Neural crest cell (in vitro differentiated cells): ENCODE measurements at regions not wholly inside any gene's neighbourhood (a gene's known extent, or its start where the extent isn't known, plus 50 kb on each side); places are given as distances from the start of the nearest gene placed in this dataset.

Experiments used
- DNase-seq: peaks from one replicate; pipeline ENCODE4 v3.0.0; 2021; ENCODE audit warnings: low read depth, mixed read lengths, low spot score
- H3K27ac Mint-ChIP-seq: one replicate; pipeline ENCODE4 v1.8.0; 2021; ENCODE audit warnings: mild to moderate bottlenecking, mixed read lengths; ENCODE audit not compliant: unreplicated experiment
- H3K27me3 Mint-ChIP-seq: 2 replicates; pipeline ENCODE4 v1.8.0; 2021; ENCODE audit warnings: low read depth, mild to moderate bottlenecking, mixed read lengths
- H3K36me3 Mint-ChIP-seq: 2 replicates; pipeline ENCODE4 v1.8.0; 2021; ENCODE audit warnings: low read depth, mild to moderate bottlenecking, mixed read lengths
- H3K4me1 Mint-ChIP-seq: 2 replicates; pipeline ENCODE4 v1.8.0; 2021; ENCODE audit warnings: mixed read lengths
- H3K4me3 Mint-ChIP-seq: one replicate; pipeline ENCODE4 v1.8.0; 2021; ENCODE audit warnings: mild to moderate bottlenecking, mixed read lengths
- H3K9me3 Mint-ChIP-seq: 2 replicates; pipeline ENCODE4 v1.8.0; 2021; ENCODE audit warnings: mixed read lengths
- CTCF ChIP-seq: fragments of 200-600 bp; sonication (generic); conservative IDR thresholded peaks from 2 replicates; pipeline ENCODE4 v1.5.0; 2021; ENCODE audit warnings: antibody characterized with exemption, mild to moderate bottlenecking

GRCh38 chr6:85706272-85706671, 63.6 kb upstream of the SYNCRIP start:
- Mint-ChIP-seq H3K27me3 (no peaks in the 10 kb centered on the region), H3K4me1 (no peaks in the 10 kb centered on the region), H3K4me3 (no peak overlapping the region), H3K9me3 (no peaks in the 10 kb centered on the region), H3K27ac (no peak overlapping the region), H3K36me3 (peaks cover 2% of the 10 kb centered on the region)
- no peak for TF ChIP-seq CTCF
- no peak for DNase-seq

- Mint-ChIP-seq H3K9me3 (no peaks in the 10 kb centered on the region), H3K36me3 (peaks cover 2% of the 10 kb centered on the region), H3K27me3 (no peaks in the 10 kb centered on the region), H3K27ac (no peak overlapping the region), H3K4me1 (no peaks in the 10 kb centered on the region), H3K4me3 (no peak overlapping the region)
- TF ChIP-seq CTCF, result no peak
- DNase-seq, result no peak
These were observed 62.5 kb upstream of the SYNCRIP start for GRCh38 chr6:85705220-85705619.

- H3K27me3 Mint-ChIP-seq, result no peaks in the 10 kb centered on the region
- no peaks in the 10 kb centered on the region for H3K4me1 Mint-ChIP-seq
- peaks cover 4% of the 10 kb centered on the region for H3K9me3 Mint-ChIP-seq
- no peak overlapping the region for H3K27ac Mint-ChIP-seq
- TF ChIP-seq CTCF, result no peak
- DNase-seq, result no peak
- H3K36me3 Mint-ChIP-seq, result no peaks in the 10 kb centered on the region
- H3K4me3 Mint-ChIP-seq, result no peak overlapping the region
These were observed 60.7 kb upstream of the SYNCRIP start for GRCh38 chr6:85703406-85703805.
